ENCODE measurements at regions not wholly inside any gene's neighbourhood (a gene's known extent, or its start where the extent isn't known, plus 50 kb on each side); places are given as distances from the start of the nearest gene placed in this dataset.

GRCh38 chr13:61874970-61875579 lies 459.4 kb upstream of the PCDH20 start:
- H3K9me3 ChIP-seq, result no peaks in the 10 kb centered on the region
- TF ChIP-seq CTCF (IDR thresholded peaks at IDR 0.05), result no peak
- H3K27ac ChIP-seq, result no peak overlapping the region
- ATAC-seq (no peak), DNase-seq (no peak)
- H3K36me3 ChIP-seq (ENCODE audit: insufficient read depth in 1 of 2, low read depth in 1 of 2), result no peaks in the 10 kb centered on the region
- no peaks in the 10 kb centered on the region for H3K4me1 ChIP-seq
- H3K27me3 ChIP-seq (ENCODE audit: insufficient read depth in 3 of 3, low read length in 2 of 3), result no peaks in the 10 kb centered on the region
- WGBS, 3 donors, result 70 to 92% (median 80%) methylated on average over 2 of the region's 2 CpGs
- intact Hi-C loops (cut with DNase I), result no loop called here
- no peak overlapping the region for H3K4me3 ChIP-seq

GRCh38 chr13:61873717-61874116 lies 458.1 kb upstream of the PCDH20 start:
- Histone ChIP-seq H3K27ac (no peak overlapping the region), H3K36me3 (ENCODE audit: insufficient read depth in 1 of 2, low read depth in 1 of 2) (no peaks in the 10 kb centered on the region), H3K9me3 (no peaks in the 10 kb centered on the region), H3K4me1 (no peaks in the 10 kb centered on the region), H3K4me3 (no peak overlapping the region), H3K27me3 (ENCODE audit: insufficient read depth in 3 of 3, low read length in 2 of 3) (no peaks in the 10 kb centered on the region)
- ATAC-seq (no peak), DNase-seq (no peak)
- intact Hi-C loops (cut with DNase I), result no loop called here
- TF ChIP-seq CTCF (IDR thresholded peaks at IDR 0.05), result no peak

GRCh38 chr13:61857198-61857597 lies 441.5 kb upstream of the PCDH20 start:
- intact Hi-C loops (cut with DNase I), result no loop called here
- no peaks in the 10 kb centered on the region for H3K4me1 ChIP-seq
- ATAC-seq, result no peak
- 56 to 86% (median 75%) methylated on average over 3 of the region's 3 CpGs for WGBS, 3 donors
- TF ChIP-seq CTCF (IDR thresholded peaks at IDR 0.05), result no peak
- peaks cover 0 to 2% (median 0%) of the 10 kb centered on the region in 3 donors for H3K27me3 ChIP-seq (ENCODE audit: insufficient read depth in 3 of 3, low read length in 2 of 3)
- H3K9me3 ChIP-seq, result no peaks in the 10 kb centered on the region
- no peak for DNase-seq
- no peak overlapping the region for H3K4me3 ChIP-seq
- no peak overlapping the region for H3K27ac ChIP-seq
- H3K36me3 ChIP-seq (ENCODE audit: insufficient read depth in 1 of 2, low read depth in 1 of 2), result no peaks in the 10 kb centered on the region

GRCh38 chr13:61852116-61852619 lies 436.5 kb upstream of the PCDH20 start:
- DNase-seq (no peak), ATAC-seq (no peak)
- H3K9me3 ChIP-seq, result no peaks in the 10 kb centered on the region
- H3K36me3 ChIP-seq (ENCODE audit: insufficient read depth in 1 of 2, low read depth in 1 of 2), result no peaks in the 10 kb centered on the region
- 57 to 76% (median 63%) methylated on average over 5 of the region's 5 CpGs for WGBS, 3 donors
- no peaks in the 10 kb centered on the region for H3K27me3 ChIP-seq (ENCODE audit: insufficient read depth in 3 of 3, low read length in 2 of 3)
- no peak for TF ChIP-seq CTCF (IDR thresholded peaks at IDR 0.05)
- H3K27ac ChIP-seq, result no peak overlapping the region
- H3K4me3 ChIP-seq, result no peak overlapping the region
- H3K4me1 ChIP-seq, result no peaks in the 10 kb centered on the region
- intact Hi-C loops (cut with DNase I), result no loop called here

GRCh38 chr13:61850794-61851193 lies 435.1 kb upstream of the PCDH20 start:
- Histone ChIP-seq H3K4me1 (no peaks in the 10 kb centered on the region), H3K27me3 (ENCODE audit: insufficient read depth in 3 of 3, low read length in 2 of 3) (no peaks in the 10 kb centered on the region), H3K27ac (no peak overlapping the region), H3K36me3 (ENCODE audit: insufficient read depth in 1 of 2, low read depth in 1 of 2) (no peaks in the 10 kb centered on the region), H3K9me3 (no peaks in the 10 kb centered on the region), H3K4me3 (no peak overlapping the region)
- DNase-seq (no peak), ATAC-seq (no peak)
- TF ChIP-seq CTCF (IDR thresholded peaks at IDR 0.05), result no peak
- 81 to 83% (median 82%) methylated on average over 3 of the region's 3 CpGs for WGBS, 3 donors
- intact Hi-C loops (cut with DNase I), result no loop called here

Measured in psoas muscle (tissue), 7 donors.